Left forelimb (tissue), 1 donor: ENCODE measurements at regions not wholly inside any gene's neighbourhood (a gene's known extent, or its start where the extent isn't known, plus 50 kb on each side); places are given as distances from the start of the nearest gene placed in this dataset.

ENCODE experiments used
- DNase-seq: peaks from one replicate; pipeline ENCODE4 v3.0.0-alpha.2; 2018; ENCODE audit warnings: low spot score

- no peak for DNase-seq
Observed at GRCh38 chr6:21997119-21998037, 299.5 kb downstream of the PRL start.

GRCh38 chr6:21998582-21998981, 298.3 kb downstream of the PRL start:
- DNase-seq = no peak

GRCh38 chr6:21999012-21999528, 297.8 kb downstream of the PRL start:
- DNase-seq = no peak

- DNase-seq = no peak
Observed at GRCh38 chr6:21999741-22000140, 297.1 kb downstream of the PRL start.

GRCh38 chr6:22001396-22002027, 295.3 kb downstream of the PRL start:
- DNase-seq = no peak

- no peak for DNase-seq
Observed at GRCh38 chr6:22003287-22003686, 293.5 kb downstream of the PRL start.

GRCh38 chr6:22006795-22007194, 290.0 kb downstream of the PRL start:
- no peak for DNase-seq

GRCh38 chr6:22007469-22007868, 289.4 kb downstream of the PRL start:
- DNase-seq = no peak

GRCh38 chr6:22008248-22008836, 288.5 kb downstream of the PRL start:
- DNase-seq = no peak

GRCh38 chr6:22010102-22010501, 286.7 kb downstream of the PRL start:
- DNase-seq = no peak

- no peak for DNase-seq
Observed at GRCh38 chr6:22015216-22015615, 281.6 kb downstream of the PRL start.

GRCh38 chr6:22015944-22016343, 280.9 kb downstream of the PRL start:
- no peak for DNase-seq

GRCh38 chr6:22017272-22017671, 279.6 kb downstream of the PRL start:
- no peak for DNase-seq

GRCh38 chr6:22017766-22018165, 279.1 kb downstream of the PRL start:
- DNase-seq = no peak

GRCh38 chr6:22019857-22020256, 277.0 kb downstream of the PRL start:
- no peak for DNase-seq

GRCh38 chr6:22020299-22021003, 276.4 kb downstream of the PRL start:
- DNase-seq = no peak

- no peak for DNase-seq
Observed at GRCh38 chr6:22021966-22022365, 274.9 kb downstream of the PRL start.

- no peak for DNase-seq
Observed at GRCh38 chr6:22023937-22024336, 272.9 kb downstream of the PRL start.

- no peak for DNase-seq
Observed at GRCh38 chr6:22024973-22025467, 271.8 kb downstream of the PRL start.

- no peak for DNase-seq
Observed at GRCh38 chr6:22025468-22026163, 271.2 kb downstream of the PRL start.

GRCh38 chr6:22026164-22026678, 270.6 kb downstream of the PRL start:
- DNase-seq = no peak
